Stimulated activated CD4-positive, alpha-beta T cell treated with anti-CD3 and anti-CD28 coated beads, Interleukin-1b, Interleukin-23, amount 100 ng/mL, for 1 hour (primary cell): ENCODE measurements at regions not wholly inside any gene's neighbourhood (a gene's known extent, or its start where the extent isn't known, plus 50 kb on each side); places are given as distances from the start of the nearest gene placed in this dataset.
"Not testable (repeated sequence)": the region's sequence is repeated elsewhere in the genome, so short reads cannot be mapped to it uniquely, and the experiment has no call there.

Source experiments
- DNase-seq, 2 donors: peaks; one replicate each; pipeline ENCODE4 v3.0.0-alpha.2; 2020; ENCODE audit warnings: low read depth in 2 of 2

GRCh38 chr7:155228894-155229293 lies 68.8 kb upstream of the INSIG1 start:
- no peak for DNase-seq

- DNase-seq, result no peak
Measured at GRCh38 chr7:155229548-155230168, 68.0 kb upstream of the INSIG1 start.

GRCh38 chr7:155230169-155230593 lies 67.5 kb upstream of the INSIG1 start:
- DNase-seq, result no peak

GRCh38 chr7:155231241-155231800 lies 66.4 kb upstream of the INSIG1 start:
- DNase-seq, result no peak

GRCh38 chr7:155231941-155232340 lies 65.7 kb upstream of the INSIG1 start:
- DNase-seq, result no peak

- no peak for DNase-seq
Measured at GRCh38 chr7:155232911-155233310, 64.8 kb upstream of the INSIG1 start.

- DNase-seq, result no peak
Measured at GRCh38 chr7:155233311-155234157, 64.1 kb upstream of the INSIG1 start.

- no peak for DNase-seq
Measured at GRCh38 chr7:155234158-155234492, 63.6 kb upstream of the INSIG1 start.

- no peak for DNase-seq
Measured at GRCh38 chr7:155234950-155235789, 62.5 kb upstream of the INSIG1 start.

- DNase-seq, result no peak
Measured at GRCh38 chr7:155236386-155236785, 61.3 kb upstream of the INSIG1 start.

- no peak for DNase-seq
Measured at GRCh38 chr7:155237297-155237696, 60.4 kb upstream of the INSIG1 start.

- DNase-seq, result no peak
Measured at GRCh38 chr7:155237730-155238129, 59.9 kb upstream of the INSIG1 start.

- DNase-seq, result not testable (repeated sequence)
Measured at GRCh38 chr7:155239431-155240087, 58.1 kb upstream of the INSIG1 start.

GRCh38 chr7:155244675-155245074 lies 53.0 kb upstream of the INSIG1 start:
- DNase-seq, result no peak

GRCh38 chr7:155247479-155248365 lies 50.0 kb upstream of the INSIG1 start:
- DNase-seq, result no peak
